OCI-LY1 (cell line): ENCODE measurements at regions not wholly inside any gene's neighbourhood (a gene's known extent, or its start where the extent isn't known, plus 50 kb on each side); places are given as distances from the start of the nearest gene placed in this dataset.

ENCODE experiments used
- EZH2 ChIP-seq: fragments of 200-600 bp; sonication (generic), shearing (Covaris generic); IDR thresholded peaks from 2 replicates; pipeline ENCODE4 v1.8.0; 2017; ENCODE audit warnings: borderline replicate concordance, mixed run types, mild to moderate bottlenecking, antibody characterized with exemption, low read length, moderate library complexity, mixed read lengths
- TF ChIP-seq, protein P1 (sequence below): fragments of 200-600 bp; sonication (generic), shearing (Covaris generic); IDR thresholded peaks from 2 replicates; pipeline ENCODE4 v1.5.1; 2017; ENCODE audit warnings: mild to moderate bottlenecking, antibody characterized with exemption, low read length, moderate library complexity, mixed read lengths

DNA sequence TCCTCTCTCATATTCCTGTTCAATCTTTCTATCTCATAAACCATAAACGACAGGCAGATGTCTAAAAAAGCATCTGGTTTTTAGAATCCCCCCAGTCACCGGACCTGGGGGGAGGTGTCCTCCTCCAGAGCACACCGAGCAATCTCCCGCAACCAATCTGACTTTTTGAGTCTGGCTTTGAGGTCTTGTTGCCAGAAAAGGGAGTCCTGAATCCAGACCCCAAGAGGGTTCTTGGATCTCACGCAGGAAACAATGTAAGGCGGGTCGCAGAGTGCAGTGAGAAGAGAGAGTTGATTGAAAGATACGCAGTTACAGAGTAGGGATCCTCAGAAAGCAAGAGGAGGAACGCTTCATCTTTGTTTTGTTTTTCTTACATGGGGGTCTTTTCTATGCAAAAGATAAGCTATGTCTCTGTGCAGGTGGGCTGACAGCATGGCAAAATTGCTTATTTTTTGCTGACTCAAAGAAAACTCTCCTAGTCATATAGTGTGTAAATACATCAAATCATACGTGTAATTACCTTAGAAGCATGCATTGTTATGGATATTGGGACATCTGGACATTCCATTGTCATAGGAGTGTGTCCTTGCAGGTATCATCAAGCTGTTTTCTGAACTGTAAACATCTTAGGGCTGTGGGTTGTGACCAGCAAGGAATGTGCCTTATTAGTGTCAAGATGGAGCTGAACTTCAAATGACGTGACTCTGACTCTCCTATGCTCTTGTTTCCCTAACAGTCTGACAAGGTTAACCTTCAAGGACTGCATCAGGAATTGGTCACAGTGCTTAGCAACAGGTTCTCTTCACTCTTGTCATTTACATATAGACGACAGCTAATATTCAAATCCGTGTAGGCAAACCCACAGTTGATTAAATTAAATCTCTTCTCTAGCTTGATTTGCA lies 159.3 kb upstream of the DAPK1 start:
- TF ChIP-seq, protein P1, sequence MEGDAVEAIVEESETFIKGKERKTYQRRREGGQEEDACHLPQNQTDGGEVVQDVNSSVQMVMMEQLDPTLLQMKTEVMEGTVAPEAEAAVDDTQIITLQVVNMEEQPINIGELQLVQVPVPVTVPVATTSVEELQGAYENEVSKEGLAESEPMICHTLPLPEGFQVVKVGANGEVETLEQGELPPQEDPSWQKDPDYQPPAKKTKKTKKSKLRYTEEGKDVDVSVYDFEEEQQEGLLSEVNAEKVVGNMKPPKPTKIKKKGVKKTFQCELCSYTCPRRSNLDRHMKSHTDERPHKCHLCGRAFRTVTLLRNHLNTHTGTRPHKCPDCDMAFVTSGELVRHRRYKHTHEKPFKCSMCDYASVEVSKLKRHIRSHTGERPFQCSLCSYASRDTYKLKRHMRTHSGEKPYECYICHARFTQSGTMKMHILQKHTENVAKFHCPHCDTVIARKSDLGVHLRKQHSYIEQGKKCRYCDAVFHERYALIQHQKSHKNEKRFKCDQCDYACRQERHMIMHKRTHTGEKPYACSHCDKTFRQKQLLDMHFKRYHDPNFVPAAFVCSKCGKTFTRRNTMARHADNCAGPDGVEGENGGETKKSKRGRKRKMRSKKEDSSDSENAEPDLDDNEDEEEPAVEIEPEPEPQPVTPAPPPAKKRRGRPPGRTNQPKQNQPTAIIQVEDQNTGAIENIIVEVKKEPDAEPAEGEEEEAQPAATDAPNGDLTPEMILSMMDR = no peak
- no peak for TF ChIP-seq EZH2
